ENCODE measurements at regions not wholly inside any gene's neighbourhood (a gene's known extent, or its start where the extent isn't known, plus 50 kb on each side); places are given as distances from the start of the nearest gene placed in this dataset.

DNA sequence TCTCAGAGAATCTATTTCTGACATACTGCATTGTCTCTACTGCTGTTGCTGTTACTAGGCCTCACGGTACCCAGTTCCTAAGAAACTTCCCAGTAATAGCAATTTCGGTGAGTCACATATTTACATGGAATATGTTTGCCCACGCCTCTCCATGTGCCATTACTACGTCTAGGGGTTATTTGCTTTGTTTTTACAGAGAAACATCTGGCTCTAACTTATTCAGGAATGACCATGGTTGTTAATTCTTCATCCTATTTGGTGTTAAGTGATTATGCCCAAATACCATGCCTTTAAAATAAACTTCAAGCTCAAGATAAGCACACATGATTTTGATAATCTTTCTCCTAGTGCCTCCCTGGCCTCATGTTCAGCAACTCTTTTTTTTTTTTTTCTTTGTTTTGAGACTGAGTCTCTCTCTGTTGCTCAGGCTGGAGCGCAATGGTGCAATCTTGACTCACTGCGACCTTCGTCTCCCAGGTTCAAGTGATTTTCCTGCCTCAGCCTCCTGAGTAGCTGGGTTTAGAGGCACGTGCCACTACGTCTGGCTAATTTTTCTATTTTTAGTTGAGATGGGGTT lies 101.0 kb upstream of the HS3ST1 start:
- TF ChIP-seq POLR2AphosphoS5 (IDR thresholded peaks at IDR 0.05; ENCODE audit: low read depth, low read length), result no peak
- no peak for TF ChIP-seq TAF1 (IDR thresholded peaks at IDR 0.05; ENCODE audit: borderline replicate concordance, insufficient read depth, low read length)
- TF ChIP-seq SIN3A (IDR thresholded peaks at IDR 0.05; ENCODE audit: borderline replicate concordance, insufficient read depth, low read length), result no peak
- no peak for TF ChIP-seq FOXP2 (optimal IDR thresholded peaks at IDR 0.05; ENCODE audit: borderline replicate concordance, extremely low read depth, extremely low read length, insufficient read depth)
- TF ChIP-seq, protein P1, sequence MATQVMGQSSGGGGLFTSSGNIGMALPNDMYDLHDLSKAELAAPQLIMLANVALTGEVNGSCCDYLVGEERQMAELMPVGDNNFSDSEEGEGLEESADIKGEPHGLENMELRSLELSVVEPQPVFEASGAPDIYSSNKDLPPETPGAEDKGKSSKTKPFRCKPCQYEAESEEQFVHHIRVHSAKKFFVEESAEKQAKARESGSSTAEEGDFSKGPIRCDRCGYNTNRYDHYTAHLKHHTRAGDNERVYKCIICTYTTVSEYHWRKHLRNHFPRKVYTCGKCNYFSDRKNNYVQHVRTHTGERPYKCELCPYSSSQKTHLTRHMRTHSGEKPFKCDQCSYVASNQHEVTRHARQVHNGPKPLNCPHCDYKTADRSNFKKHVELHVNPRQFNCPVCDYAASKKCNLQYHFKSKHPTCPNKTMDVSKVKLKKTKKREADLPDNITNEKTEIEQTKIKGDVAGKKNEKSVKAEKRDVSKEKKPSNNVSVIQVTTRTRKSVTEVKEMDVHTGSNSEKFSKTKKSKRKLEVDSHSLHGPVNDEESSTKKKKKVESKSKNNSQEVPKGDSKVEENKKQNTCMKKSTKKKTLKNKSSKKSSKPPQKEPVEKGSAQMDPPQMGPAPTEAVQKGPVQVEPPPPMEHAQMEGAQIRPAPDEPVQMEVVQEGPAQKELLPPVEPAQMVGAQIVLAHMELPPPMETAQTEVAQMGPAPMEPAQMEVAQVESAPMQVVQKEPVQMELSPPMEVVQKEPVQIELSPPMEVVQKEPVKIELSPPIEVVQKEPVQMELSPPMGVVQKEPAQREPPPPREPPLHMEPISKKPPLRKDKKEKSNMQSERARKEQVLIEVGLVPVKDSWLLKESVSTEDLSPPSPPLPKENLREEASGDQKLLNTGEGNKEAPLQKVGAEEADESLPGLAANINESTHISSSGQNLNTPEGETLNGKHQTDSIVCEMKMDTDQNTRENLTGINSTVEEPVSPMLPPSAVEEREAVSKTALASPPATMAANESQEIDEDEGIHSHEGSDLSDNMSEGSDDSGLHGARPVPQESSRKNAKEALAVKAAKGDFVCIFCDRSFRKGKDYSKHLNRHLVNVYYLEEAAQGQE (IDR thresholded peaks at IDR 0.05; ENCODE audit: insufficient read depth in 1 of 2, low read depth in 2 of 2, low read length in 2 of 2), result no peak

DNA sequence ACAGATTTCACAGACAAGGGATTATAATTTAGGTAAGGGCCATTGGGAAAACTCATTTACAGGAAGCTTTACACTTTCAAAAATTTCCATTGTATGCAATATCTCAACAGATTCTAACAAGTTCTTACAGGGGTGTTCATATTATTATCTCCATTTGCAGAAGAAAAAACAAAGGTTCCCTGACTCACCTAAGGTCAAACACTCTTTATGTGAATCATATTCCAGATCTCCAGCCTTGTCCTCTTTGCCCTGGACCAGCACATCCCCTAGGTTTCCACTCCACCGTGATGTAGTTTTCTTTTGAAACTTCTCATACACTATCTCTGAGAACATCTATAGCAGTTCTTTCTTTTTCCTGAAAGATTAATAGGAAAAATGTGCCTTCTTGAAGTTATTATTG lies 96.4 kb upstream of the HS3ST1 start:
- TF ChIP-seq TAF1 (IDR thresholded peaks at IDR 0.05; ENCODE audit: borderline replicate concordance, insufficient read depth, low read length), result no peak

DNA sequence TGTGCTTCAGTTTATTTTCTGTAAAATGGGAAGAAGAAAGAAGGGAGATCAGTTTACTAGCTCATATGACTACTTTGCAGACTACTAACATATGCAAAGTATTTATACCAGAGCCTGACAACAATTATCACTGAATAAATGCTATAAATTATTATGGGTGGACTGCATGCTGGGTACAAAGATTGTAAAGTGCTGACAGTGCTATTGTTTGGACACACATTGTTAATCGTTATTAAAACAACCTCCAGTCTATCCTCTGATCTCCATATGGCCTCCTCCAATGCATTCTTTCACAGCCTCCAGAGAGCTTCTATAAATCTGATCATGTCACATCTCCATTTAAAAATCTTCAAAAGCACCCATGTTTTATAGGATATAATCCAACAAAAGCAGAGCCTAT lies 90.1 kb upstream of the HS3ST1 start:
- TF ChIP-seq, protein P1 (IDR thresholded peaks at IDR 0.05; ENCODE audit: insufficient read depth in 1 of 2, low read depth in 2 of 2, low read length in 2 of 2), result no peak
- TF ChIP-seq POLR2AphosphoS5 (IDR thresholded peaks at IDR 0.05; ENCODE audit: low read depth, low read length) (no peak), TAF1 (IDR thresholded peaks at IDR 0.05; ENCODE audit: borderline replicate concordance, insufficient read depth, low read length) (no peak), SIN3A (IDR thresholded peaks at IDR 0.05; ENCODE audit: borderline replicate concordance, insufficient read depth, low read length) (no peak), FOXP2 (optimal IDR thresholded peaks at IDR 0.05; ENCODE audit: borderline replicate concordance, extremely low read depth, extremely low read length, insufficient read depth) (no peak)

DNA sequence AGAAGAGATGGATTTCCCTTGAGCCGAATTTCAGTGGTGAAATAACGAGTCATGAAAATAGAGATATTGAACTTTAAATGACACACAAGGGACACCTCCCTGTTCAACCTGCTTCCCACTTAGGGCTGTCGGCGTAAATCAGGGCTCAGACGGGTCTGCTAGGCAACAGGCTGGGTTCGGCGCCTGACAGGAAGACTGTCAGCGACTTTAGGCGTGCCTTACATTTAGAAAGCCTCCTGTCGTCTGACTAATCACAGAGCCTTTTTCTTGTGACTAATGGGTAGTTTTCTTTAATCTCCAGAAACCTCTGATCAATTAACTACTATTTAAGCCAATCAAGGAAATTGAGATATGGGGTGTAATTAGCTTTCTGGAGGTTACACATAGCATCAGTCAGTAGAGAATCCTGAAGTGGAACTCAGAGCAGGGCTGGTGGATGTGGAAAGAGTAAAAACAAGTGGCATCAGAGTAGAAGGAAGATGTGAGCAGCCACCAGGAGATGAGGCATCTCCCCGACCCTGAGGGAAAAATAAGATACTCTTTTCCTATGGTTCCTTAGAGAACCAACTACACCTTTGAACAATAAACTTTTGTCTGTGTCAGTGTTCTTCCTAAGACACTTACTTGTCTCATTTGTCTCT lies 86.2 kb upstream of the HS3ST1 start:
- TF ChIP-seq SIN3A (IDR thresholded peaks at IDR 0.05; ENCODE audit: borderline replicate concordance, insufficient read depth, low read length), result no peak
- TF ChIP-seq FOXP2 (optimal IDR thresholded peaks at IDR 0.05; ENCODE audit: borderline replicate concordance, extremely low read depth, extremely low read length, insufficient read depth), result no peak
- no peak for TF ChIP-seq POLR2AphosphoS5 (IDR thresholded peaks at IDR 0.05; ENCODE audit: low read depth, low read length)
- TF ChIP-seq TAF1 (IDR thresholded peaks at IDR 0.05; ENCODE audit: borderline replicate concordance, insufficient read depth, low read length), result no peak
- TF ChIP-seq, protein P1 (IDR thresholded peaks at IDR 0.05; ENCODE audit: insufficient read depth in 1 of 2, low read depth in 2 of 2, low read length in 2 of 2), result no peak

DNA sequence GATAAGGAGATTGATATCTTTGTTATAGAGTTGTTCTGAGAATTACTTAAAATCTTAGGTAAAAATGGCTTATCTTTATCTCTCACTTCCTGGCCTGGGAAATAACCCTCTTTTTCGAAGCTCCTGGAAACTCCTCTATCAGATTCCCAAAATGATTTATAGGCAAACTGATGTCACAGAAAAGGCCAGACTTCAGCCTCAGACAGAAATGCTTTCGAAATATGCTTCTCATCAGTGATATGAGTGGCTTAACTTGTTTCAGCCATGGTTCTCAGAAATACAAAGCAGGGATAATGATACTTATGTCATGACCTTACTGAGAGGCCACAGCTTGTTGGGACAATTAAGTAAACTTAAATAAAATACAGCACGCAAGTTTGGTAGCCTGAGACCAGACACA lies 85.3 kb upstream of the HS3ST1 start:
- TF ChIP-seq TAF1 (IDR thresholded peaks at IDR 0.05; ENCODE audit: borderline replicate concordance, insufficient read depth, low read length), result no peak

DNA sequence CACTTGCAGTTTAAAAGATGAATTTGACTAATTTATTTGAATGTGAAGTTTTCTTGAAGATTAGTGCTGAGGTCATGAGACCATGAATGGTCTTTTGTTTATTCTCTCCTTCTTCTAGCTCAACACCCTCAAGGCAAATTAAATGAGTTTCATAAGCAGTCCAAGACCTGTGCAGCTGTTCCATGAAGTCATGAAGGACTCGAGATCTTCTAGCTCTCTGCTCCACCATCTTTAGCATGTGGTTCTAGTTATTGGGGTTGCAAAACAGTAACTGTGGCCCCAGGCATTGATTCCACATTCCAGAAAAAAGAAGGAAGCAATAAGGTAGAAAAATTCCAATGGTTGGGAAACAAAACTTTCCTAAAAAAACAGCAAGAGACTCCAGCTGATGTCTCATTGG lies 84.2 kb upstream of the HS3ST1 start:
- TF ChIP-seq, protein P1 (IDR thresholded peaks at IDR 0.05; ENCODE audit: insufficient read depth in 1 of 2, low read depth in 2 of 2, low read length in 2 of 2), result no peak
- no peak for TF ChIP-seq FOXP2 (optimal IDR thresholded peaks at IDR 0.05; ENCODE audit: borderline replicate concordance, extremely low read depth, extremely low read length, insufficient read depth)
- TF ChIP-seq POLR2AphosphoS5 (IDR thresholded peaks at IDR 0.05; ENCODE audit: low read depth, low read length), result no peak
- no peak for TF ChIP-seq TAF1 (IDR thresholded peaks at IDR 0.05; ENCODE audit: borderline replicate concordance, insufficient read depth, low read length)
- TF ChIP-seq SIN3A (IDR thresholded peaks at IDR 0.05; ENCODE audit: borderline replicate concordance, insufficient read depth, low read length), result no peak
